Stimulated activated CD4-positive, alpha-beta T cell treated with anti-CD3 and anti-CD28 coated beads, TNF-alpha, amount 100 ng/mL, for 24 hours (primary cell): ENCODE measurements at regions not wholly inside any gene's neighbourhood (a gene's known extent, or its start where the extent isn't known, plus 50 kb on each side); places are given as distances from the start of the nearest gene placed in this dataset.
"Not testable (repeated sequence)": the region's sequence is repeated elsewhere in the genome, so short reads cannot be mapped to it uniquely, and the experiment has no call there.

Experiments
- DNase-seq, 3 experiments: peaks; one replicate each; pipeline ENCODE4 v3.0.0-alpha.2; 2020; ENCODE audit warnings: low read depth in 3 of 3

DNA sequence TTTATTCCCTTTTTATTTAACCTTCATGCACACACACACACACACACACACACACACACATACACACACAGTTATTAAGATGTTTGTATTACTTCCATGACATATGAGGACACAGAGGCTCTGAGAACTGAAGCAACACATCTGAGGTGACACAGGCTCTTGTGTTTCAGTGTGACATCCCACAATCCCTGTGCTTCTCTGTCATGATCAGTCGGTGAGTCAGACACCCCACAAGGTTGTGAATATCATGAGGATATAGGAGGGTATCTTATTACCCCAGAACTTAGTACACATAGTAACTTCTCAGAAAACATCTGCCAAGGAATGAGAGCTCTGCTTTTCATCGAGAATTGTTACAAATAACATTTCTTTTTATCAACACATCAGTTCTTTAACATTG lies 459.3 kb downstream of the PLPP3 start:
- no peak for DNase-seq

- DNase-seq = not testable (repeated sequence)
Measured at GRCh38 chr1:56118676-56119075, 460.7 kb downstream of the PLPP3 start.

- DNase-seq = no peak
Measured at GRCh38 chr1:56115701-56116100, 463.7 kb downstream of the PLPP3 start.

GRCh38 chr1:56113679-56114078 lies 465.7 kb downstream of the PLPP3 start:
- DNase-seq = no peak

GRCh38 chr1:56107275-56107638 lies 472.1 kb downstream of the PLPP3 start:
- no peak for DNase-seq

- DNase-seq = no peak
Measured at GRCh38 chr1:56106531-56107274, 472.7 kb downstream of the PLPP3 start.

GRCh38 chr1:56105397-56105796 lies 474.0 kb downstream of the PLPP3 start:
- no peak for DNase-seq

DNA sequence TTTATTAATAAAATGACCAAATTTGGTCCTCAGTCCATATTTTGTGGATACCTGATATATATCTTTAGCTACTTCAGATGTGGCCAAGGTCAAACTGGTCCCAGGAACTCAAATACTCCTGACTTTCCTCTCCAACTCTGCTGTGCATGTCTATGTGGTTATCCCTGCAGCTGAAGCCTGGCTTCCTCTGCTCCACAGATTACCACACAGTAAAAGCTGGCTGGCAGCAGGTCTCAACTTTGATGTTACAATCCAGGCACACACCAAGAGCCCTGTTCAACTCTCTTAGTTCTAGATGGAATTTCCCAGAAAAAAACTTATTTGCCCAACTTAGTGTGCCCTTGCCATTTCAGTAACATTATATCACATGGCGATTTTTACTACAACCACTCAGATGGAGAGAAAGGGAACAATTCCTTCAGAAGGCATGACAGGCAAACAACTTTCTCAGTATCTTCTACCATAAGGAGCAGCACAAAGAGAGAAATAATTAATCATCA lies 479.5 kb downstream of the PLPP3 start:
- no peak for DNase-seq

GRCh38 chr1:56098946-56099345 lies 480.4 kb downstream of the PLPP3 start:
- DNase-seq = no peak

DNA sequence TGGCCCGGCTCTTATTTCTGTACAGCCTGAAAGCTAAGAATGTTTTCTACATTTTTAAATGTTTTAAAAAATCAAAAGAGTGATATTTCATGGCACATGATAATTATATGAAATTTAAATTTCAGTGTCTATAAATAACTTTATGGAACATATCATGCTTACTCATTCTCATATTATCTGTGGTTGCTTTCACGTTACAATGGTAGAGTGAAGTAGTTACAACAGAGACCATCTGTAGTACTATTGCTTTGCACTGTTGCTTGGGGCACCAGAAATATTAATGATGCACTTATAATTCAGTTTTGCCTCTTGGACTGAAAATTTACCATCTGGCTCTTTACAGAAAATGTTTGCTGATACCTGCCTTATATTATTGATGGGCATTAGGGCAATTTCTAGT lies 481.6 kb downstream of the PLPP3 start:
- no peak for DNase-seq

GRCh38 chr1:56095696-56096665 lies 483.4 kb downstream of the PLPP3 start:
- no peak for DNase-seq

DNA sequence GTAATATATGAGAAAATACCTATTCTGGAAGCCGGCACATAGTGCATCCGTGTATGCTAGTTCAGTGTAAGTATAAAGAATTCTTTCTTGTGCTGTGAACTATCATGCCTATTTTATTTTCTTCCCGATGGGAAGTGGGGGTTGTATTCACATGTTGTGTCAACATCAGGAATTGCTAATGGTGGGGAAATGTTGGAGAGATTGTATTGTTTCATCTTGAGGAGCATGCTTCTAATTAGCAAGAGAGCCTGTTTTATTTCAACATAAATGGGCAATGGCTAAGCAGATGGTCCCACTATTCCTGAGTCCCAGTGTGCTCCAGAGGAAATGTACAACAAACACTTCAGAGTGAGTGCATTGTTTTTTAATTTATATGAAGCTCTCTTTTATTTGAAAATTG lies 485.2 kb downstream of the PLPP3 start:
- no peak for DNase-seq

DNA sequence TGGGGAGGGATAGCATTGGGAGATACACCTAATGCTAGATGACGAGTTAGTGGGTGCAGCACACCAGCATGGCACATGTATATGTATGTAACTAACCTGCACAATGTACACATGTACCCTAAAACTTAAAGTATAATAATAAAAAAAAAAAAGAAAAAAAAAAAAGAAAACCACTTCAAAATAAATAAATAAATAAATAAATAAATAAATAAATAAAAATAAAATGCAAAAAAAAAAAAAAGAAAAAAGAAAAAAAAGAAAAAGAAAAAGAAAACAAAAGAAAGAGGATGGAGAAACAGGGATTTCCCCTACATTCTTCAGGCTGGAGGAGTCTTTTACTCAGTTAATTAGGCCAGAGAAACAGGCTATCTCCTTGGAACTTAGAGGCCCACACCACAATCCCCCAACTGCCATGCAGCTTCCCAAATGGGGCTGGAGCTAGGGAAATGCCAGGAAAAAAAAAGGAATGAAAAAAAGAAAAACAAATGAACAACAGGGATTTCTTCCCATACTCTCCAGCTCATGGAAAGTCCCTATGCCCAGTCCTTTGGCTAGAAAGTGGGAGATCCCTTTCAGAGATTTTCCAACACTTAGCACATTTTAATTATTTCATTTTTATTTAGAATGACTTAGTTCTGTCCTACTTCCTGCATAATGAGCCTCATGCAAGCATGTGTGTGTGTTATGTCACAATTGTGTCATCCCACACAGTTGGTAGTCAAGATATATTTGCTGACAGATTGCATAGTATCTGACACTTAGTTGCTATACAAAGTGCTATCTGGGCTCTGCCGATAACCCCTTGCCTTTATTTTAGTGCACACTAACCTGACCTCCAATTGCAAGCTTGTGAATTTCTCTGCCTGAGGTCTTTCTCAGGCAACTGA lies 486.4 kb downstream of the PLPP3 start:
- no peak for DNase-seq

- DNase-seq = not testable (repeated sequence)
Measured at GRCh38 chr1:56089826-56090225, 489.5 kb downstream of the PLPP3 start.

DNA sequence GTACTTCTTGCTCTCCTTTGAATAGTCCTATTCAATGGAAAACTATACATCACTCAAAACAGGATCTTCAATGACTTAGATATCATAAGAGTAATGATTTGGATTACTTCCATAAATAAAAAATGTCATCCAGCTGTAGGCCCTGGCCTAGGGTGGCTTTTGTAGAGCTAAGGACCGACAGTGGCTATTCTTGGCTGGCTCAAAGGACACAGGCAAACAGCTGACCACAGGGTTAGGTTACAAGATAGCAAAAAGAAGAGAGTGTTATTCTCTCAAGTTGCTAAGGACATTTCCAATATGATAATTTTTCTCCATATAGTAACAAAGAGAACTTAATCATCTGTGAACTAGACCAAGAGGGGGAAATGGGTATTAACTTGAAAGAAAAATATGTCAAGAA lies 495.1 kb downstream of the PLPP3 start:
- DNase-seq = no peak

- DNase-seq = no peak
Measured at GRCh38 chr1:56081736-56082135, 497.6 kb downstream of the PLPP3 start.

DNA sequence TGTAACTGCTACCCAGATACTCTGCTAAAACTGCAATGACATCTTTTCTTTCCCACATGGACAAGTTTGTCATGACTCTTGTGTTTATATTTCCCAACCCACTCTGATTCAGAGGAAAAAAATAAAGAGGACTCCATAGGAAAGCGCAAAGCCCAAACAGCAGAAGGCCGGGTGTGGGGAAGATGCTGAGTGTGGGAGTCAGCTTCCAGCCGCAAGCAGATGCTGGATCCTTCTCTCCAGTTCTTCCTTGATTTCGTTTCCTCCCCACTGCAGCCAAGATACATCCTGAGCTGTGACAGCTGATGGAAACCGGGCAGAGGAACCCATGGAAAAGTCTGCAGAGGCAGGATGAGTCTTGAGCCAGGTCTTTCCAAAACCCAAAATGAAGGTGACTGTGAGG lies 498.2 kb downstream of the PLPP3 start:
- DNase-seq = no peak

GRCh38 chr1:56080123-56080522 lies 499.2 kb downstream of the PLPP3 start:
- no peak for DNase-seq

GRCh38 chr1:56079391-56079790 lies 500.0 kb downstream of the PLPP3 start:
- no peak for DNase-seq

- no peak for DNase-seq
Measured at GRCh38 chr1:56077206-56077605, 502.2 kb downstream of the PLPP3 start.

- DNase-seq = no peak
Measured at GRCh38 chr1:56074007-56074651, 505.2 kb downstream of the PLPP3 start.
